ENCODE measurements at regions not wholly inside any gene's neighbourhood (a gene's known extent, or its start where the extent isn't known, plus 50 kb on each side); places are given as distances from the start of the nearest gene placed in this dataset.

DNA sequence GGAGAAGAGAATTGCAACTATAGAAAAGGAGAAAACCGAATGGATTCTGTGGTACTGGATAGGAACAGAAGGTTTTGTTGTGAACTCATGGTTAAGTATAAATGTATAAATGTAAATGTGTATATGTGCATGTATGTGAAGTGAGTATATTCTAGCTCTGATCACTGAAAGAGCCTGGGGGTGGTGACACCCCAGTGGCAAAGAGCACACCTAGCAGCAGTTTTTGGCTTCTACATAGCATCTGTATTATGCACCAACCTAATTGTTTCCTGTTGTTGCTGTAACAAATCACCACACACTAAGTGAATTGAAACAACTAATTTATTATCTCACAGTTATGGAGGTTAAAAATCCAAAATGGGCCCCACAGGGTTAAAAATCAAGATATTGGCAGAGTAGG lies 455.4 kb downstream of the RPS24 start:
- TF ChIP-seq POLR2AphosphoS5 (IDR thresholded peaks at IDR 0.05; ENCODE audit: borderline replicate concordance, low read depth, low read length) (no peak), EZH2 (IDR thresholded peaks at IDR 0.05) (no peak)

Data from SK-N-MC (cell line).